Astrocyte (in vitro differentiated cells and primary cell): ENCODE measurements at regions not wholly inside any gene's neighbourhood (a gene's known extent, or its start where the extent isn't known, plus 50 kb on each side); places are given as distances from the start of the nearest gene placed in this dataset.
A peak's percentile ranks its signal among the peaks of the same experiment; 100 is the strongest.

Experiments
- DNase-seq: peaks from one replicate; pipeline ENCODE4 v3.0.0-alpha.2; 2010; ENCODE audit warnings: low read depth
- FAIRE-seq: peaks from 2 replicates; lab custom pipeline; 2011; peaks lifted over from hg19 to GRCh38; lab: Jason Lieb, UNC
- H2AFZ ChIP-seq: 2 replicates; pipeline ENCODE4 v1.6.0; 2012; ENCODE audit warnings: low read depth, low read length, inconsistent platforms
- H3K27ac ChIP-seq: 2 replicates; pipeline ENCODE4 v1.5.1; 2011; ENCODE audit warnings: low read depth, low read length, inconsistent platforms
- H3K27me3 ChIP-seq: 2 replicates; pipeline ENCODE4 v1.6.0; 2011; ENCODE audit warnings: low read length, inconsistent platforms; ENCODE audit not compliant: insufficient read depth
- H3K36me3 ChIP-seq: 2 replicates; pipeline ENCODE4 v1.5.1; 2011; ENCODE audit warnings: low read length, inconsistent platforms; ENCODE audit not compliant: insufficient read depth
- H3K4me1 ChIP-seq: 2 replicates; pipeline ENCODE4 v1.5.1; 2011; ENCODE audit warnings: low read length, inconsistent platforms; ENCODE audit not compliant: insufficient read depth
- H3K4me2 ChIP-seq: 2 replicates; pipeline ENCODE4 v1.6.0; 2012; ENCODE audit warnings: low read length, inconsistent platforms
- H3K4me3 ChIP-seq: 2 replicates; pipeline ENCODE4 v1.5.1; 2011; ENCODE audit warnings: low read depth, mild to moderate bottlenecking, low read length, inconsistent platforms; ENCODE audit not compliant: insufficient read depth
- H3K79me2 ChIP-seq: 2 replicates; pipeline ENCODE4 v1.6.0; 2012; ENCODE audit warnings: mild to moderate bottlenecking, low read length, inconsistent platforms; ENCODE audit not compliant: insufficient read depth
- H3K9ac ChIP-seq: 2 replicates; pipeline ENCODE4 v1.6.0; 2012; ENCODE audit warnings: mild to moderate bottlenecking, low read length, inconsistent platforms
- H3K9me3 ChIP-seq: 2 replicates; pipeline ENCODE4 v1.5.1; 2012; ENCODE audit warnings: low read depth, mild to moderate bottlenecking, low read length, inconsistent platforms; ENCODE audit not compliant: insufficient read depth
- H4K20me1 ChIP-seq: 2 replicates; pipeline ENCODE4 v1.6.0; 2012; ENCODE audit warnings: low read length, inconsistent platforms; ENCODE audit not compliant: insufficient read depth
- H3K27ac Mint-ChIP-seq: one replicate; pipeline ENCODE4 v1.8.0; 2021; ENCODE audit warnings: mild to moderate bottlenecking, mixed read lengths; ENCODE audit not compliant: unreplicated experiment
- H3K27me3 Mint-ChIP-seq: one replicate; pipeline ENCODE4 v1.8.0; 2021; ENCODE audit warnings: low read depth, mixed read lengths; ENCODE audit not compliant: unreplicated experiment
- H3K36me3 Mint-ChIP-seq: one replicate; pipeline ENCODE4 v1.8.0; 2021; ENCODE audit warnings: low read depth, mixed read lengths; ENCODE audit not compliant: unreplicated experiment
- H3K4me1 Mint-ChIP-seq: one replicate; pipeline ENCODE4 v1.8.0; 2021; ENCODE audit warnings: low read depth, mixed read lengths; ENCODE audit not compliant: unreplicated experiment
- H3K4me3 Mint-ChIP-seq: one replicate; pipeline ENCODE4 v1.8.0; 2021; ENCODE audit warnings: mild to moderate bottlenecking, moderate library complexity, mixed read lengths; ENCODE audit not compliant: unreplicated experiment
- H3K9me3 Mint-ChIP-seq: one replicate; pipeline ENCODE4 v1.8.0; 2021; ENCODE audit warnings: mild to moderate bottlenecking, mixed read lengths; ENCODE audit not compliant: unreplicated experiment
- EZH2 ChIP-seq: IDR thresholded peaks from 2 replicates; pipeline ENCODE4 v1.6.1; 2012; ENCODE audit warnings: mild to moderate bottlenecking, low read length, inconsistent platforms; ENCODE audit not compliant: insufficient read depth
- TF ChIP-seq, protein P1 (sequence below): IDR thresholded peaks from 2 replicates; pipeline ENCODE4 v1.5.1; 2011; ENCODE audit warnings: low read depth, mild to moderate bottlenecking, inconsistent platforms, low read length, moderate library complexity; ENCODE audit not compliant: insufficient read depth

- Histone ChIP-seq H3K36me3 (no peaks in the 10 kb centered on the region), H4K20me1 (no peaks in the 10 kb centered on the region), H3K4me1 (peaks cover 12% of the 10 kb centered on the region), H3K27ac (peak overlapping the region; percentile 24), H3K4me3 (no peak overlapping the region), H3K9me3 (no peaks in the 10 kb centered on the region), H3K27me3 (no peaks in the 10 kb centered on the region), H2AFZ (no peak overlapping the region), H3K9ac (peak overlapping the region; percentile 7), H3K4me2 (peak overlapping the region; percentile 33), H3K79me2 (no peaks in the 10 kb centered on the region)
- DNase-seq (peak; percentile 77), FAIRE-seq (no peak)
- no peaks in the 10 kb centered on the region for H3K27me3 Mint-ChIP-seq
- H3K4me3 Mint-ChIP-seq, result no peak overlapping the region
- peaks cover 20% of the 10 kb centered on the region for H3K4me1 Mint-ChIP-seq
- H3K36me3 Mint-ChIP-seq, result no peaks in the 10 kb centered on the region
- H3K9me3 Mint-ChIP-seq, result no peaks in the 10 kb centered on the region
- H3K27ac Mint-ChIP-seq, result no peak overlapping the region
- TF ChIP-seq, protein P1, sequence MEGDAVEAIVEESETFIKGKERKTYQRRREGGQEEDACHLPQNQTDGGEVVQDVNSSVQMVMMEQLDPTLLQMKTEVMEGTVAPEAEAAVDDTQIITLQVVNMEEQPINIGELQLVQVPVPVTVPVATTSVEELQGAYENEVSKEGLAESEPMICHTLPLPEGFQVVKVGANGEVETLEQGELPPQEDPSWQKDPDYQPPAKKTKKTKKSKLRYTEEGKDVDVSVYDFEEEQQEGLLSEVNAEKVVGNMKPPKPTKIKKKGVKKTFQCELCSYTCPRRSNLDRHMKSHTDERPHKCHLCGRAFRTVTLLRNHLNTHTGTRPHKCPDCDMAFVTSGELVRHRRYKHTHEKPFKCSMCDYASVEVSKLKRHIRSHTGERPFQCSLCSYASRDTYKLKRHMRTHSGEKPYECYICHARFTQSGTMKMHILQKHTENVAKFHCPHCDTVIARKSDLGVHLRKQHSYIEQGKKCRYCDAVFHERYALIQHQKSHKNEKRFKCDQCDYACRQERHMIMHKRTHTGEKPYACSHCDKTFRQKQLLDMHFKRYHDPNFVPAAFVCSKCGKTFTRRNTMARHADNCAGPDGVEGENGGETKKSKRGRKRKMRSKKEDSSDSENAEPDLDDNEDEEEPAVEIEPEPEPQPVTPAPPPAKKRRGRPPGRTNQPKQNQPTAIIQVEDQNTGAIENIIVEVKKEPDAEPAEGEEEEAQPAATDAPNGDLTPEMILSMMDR, result no peak
- TF ChIP-seq EZH2, result no peak
Measured at GRCh38 chr4:147340591-147341120, 140.2 kb upstream of the EDNRA start.

- Mint-ChIP-seq H3K9me3 (no peaks in the 10 kb centered on the region), H3K4me1 (peaks cover 13% of the 10 kb centered on the region), H3K4me3 (no peak overlapping the region), H3K27me3 (no peaks in the 10 kb centered on the region), H3K36me3 (no peaks in the 10 kb centered on the region), H3K27ac (no peak overlapping the region)
- Histone ChIP-seq H3K9me3 (no peaks in the 10 kb centered on the region), H4K20me1 (no peaks in the 10 kb centered on the region), H3K9ac (no peak overlapping the region), H3K79me2 (no peaks in the 10 kb centered on the region), H3K4me2 (no peak overlapping the region), H3K4me1 (peaks cover 7% of the 10 kb centered on the region), H3K27me3 (no peaks in the 10 kb centered on the region), H3K36me3 (no peaks in the 10 kb centered on the region), H2AFZ (no peak overlapping the region), H3K27ac (no peak overlapping the region), H3K4me3 (no peak overlapping the region)
- DNase-seq, result no peak
- TF ChIP-seq EZH2, result no peak
- TF ChIP-seq, protein P1, result no peak
- FAIRE-seq, result no peak
Measured at GRCh38 chr4:147343692-147344091, 137.2 kb upstream of the EDNRA start.

- H3K9ac ChIP-seq, result no peak overlapping the region
- H4K20me1 ChIP-seq, result no peaks in the 10 kb centered on the region
- H3K4me1 ChIP-seq, result peaks cover 3% of the 10 kb centered on the region
- no peaks in the 10 kb centered on the region for H3K27me3 ChIP-seq
- no peak overlapping the region for H3K27ac ChIP-seq
- H3K4me3 Mint-ChIP-seq, result no peak overlapping the region
- no peak overlapping the region for H2AFZ ChIP-seq
- FAIRE-seq (no peak), DNase-seq (no peak)
- H3K27me3 Mint-ChIP-seq, result no peaks in the 10 kb centered on the region
- H3K4me2 ChIP-seq, result no peak overlapping the region
- no peaks in the 10 kb centered on the region for H3K36me3 ChIP-seq
- H3K4me1 Mint-ChIP-seq, result peaks cover 4% of the 10 kb centered on the region
- no peak for TF ChIP-seq EZH2
- TF ChIP-seq, protein P1, result no peak
- no peak overlapping the region for H3K4me3 ChIP-seq
- no peaks in the 10 kb centered on the region for H3K9me3 ChIP-seq
- H3K79me2 ChIP-seq, result no peaks in the 10 kb centered on the region
- no peaks in the 10 kb centered on the region for H3K9me3 Mint-ChIP-seq
- H3K27ac Mint-ChIP-seq, result no peak overlapping the region
- H3K36me3 Mint-ChIP-seq, result no peaks in the 10 kb centered on the region
Measured at GRCh38 chr4:147345662-147346061, 135.2 kb upstream of the EDNRA start.
